ENCODE measurements at regions not wholly inside any gene's neighbourhood (a gene's known extent, or its start where the extent isn't known, plus 50 kb on each side); places are given as distances from the start of the nearest gene placed in this dataset.

DNA sequence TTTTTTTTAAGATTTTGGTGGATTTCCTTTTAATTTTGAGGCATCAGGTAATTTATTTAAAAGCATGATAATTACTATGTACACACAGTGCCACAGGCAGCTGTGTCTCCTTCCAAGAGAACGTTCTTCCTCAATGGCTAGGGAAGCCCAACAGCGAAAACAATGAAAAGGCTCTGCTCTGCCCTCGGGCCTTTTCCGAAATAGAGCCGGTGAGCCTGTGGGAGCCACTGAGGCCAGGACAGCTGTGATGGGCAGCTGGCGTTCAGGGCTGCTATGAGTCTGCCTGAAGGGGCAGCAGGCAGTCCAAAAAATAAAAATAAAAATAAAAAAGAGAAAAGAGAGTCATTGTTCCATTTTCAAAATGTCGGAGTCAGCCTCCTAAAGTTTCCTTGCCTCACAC is 443.8 kb downstream of the KIF16B start:
- Histone ChIP-seq H3K4me3 (no peak overlapping the region), H3K27me3 (peaks cover 0 to 3% of the 10 kb centered on the region in 2 donors), H3K4me1 (no peaks in the 10 kb centered on the region), H3K36me3 (no peaks in the 10 kb centered on the region), H3K9me3 (no peaks in the 10 kb centered on the region), H3K27ac (no peak overlapping the region)
- DNase-seq (ENCODE audit: low spot score in 2 of 2), result no peak
- TF ChIP-seq POLR2A (IDR thresholded peaks at IDR 0.05) (no peak), POLR2AphosphoS5 (IDR thresholded peaks at IDR 0.05) (no peak)
- TF ChIP-seq, protein P1, sequence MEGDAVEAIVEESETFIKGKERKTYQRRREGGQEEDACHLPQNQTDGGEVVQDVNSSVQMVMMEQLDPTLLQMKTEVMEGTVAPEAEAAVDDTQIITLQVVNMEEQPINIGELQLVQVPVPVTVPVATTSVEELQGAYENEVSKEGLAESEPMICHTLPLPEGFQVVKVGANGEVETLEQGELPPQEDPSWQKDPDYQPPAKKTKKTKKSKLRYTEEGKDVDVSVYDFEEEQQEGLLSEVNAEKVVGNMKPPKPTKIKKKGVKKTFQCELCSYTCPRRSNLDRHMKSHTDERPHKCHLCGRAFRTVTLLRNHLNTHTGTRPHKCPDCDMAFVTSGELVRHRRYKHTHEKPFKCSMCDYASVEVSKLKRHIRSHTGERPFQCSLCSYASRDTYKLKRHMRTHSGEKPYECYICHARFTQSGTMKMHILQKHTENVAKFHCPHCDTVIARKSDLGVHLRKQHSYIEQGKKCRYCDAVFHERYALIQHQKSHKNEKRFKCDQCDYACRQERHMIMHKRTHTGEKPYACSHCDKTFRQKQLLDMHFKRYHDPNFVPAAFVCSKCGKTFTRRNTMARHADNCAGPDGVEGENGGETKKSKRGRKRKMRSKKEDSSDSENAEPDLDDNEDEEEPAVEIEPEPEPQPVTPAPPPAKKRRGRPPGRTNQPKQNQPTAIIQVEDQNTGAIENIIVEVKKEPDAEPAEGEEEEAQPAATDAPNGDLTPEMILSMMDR (IDR thresholded peaks at IDR 0.05), result no peak
- intact Hi-C loops (cut with DNase I; ENCODE audit: low total_unique reads), result no loop called here

DNA sequence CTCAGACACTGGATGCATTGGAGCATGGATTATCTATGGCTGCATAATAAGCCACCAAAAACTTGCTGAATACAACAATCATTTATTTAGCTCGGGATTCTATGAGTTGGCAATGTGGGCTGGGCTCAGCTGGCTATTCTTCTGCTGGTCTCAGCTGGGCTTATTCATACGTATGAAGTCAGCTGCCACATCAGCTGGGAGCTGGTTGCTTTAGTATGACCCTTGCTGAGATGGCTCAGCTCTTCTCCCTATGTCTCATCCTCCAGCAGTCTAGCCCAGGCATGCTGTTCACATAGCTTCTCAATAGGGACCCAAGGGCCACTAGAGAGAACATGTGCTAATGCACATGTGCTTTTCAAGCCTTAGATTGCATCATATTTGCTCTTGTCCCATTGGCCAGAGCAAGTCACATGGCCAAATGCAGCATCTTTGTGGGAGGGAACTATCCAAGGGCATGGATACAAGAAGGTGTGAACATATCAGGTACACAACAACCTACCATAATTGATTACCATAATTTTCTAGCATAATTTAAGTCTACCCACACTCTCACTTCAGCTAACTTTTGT is 444.6 kb downstream of the KIF16B start:
- no peak for TF ChIP-seq POLR2AphosphoS5 (IDR thresholded peaks at IDR 0.05)
- TF ChIP-seq, protein P1 (IDR thresholded peaks at IDR 0.05), result no peak
- TF ChIP-seq POLR2A (IDR thresholded peaks at IDR 0.05), result no peak
- Histone ChIP-seq H3K4me3 (no peak overlapping the region), H3K9me3 (no peaks in the 10 kb centered on the region), H3K27me3 (peaks cover 0 to 3% of the 10 kb centered on the region in 2 donors), H3K36me3 (no peaks in the 10 kb centered on the region), H3K4me1 (no peaks in the 10 kb centered on the region), H3K27ac (no peak overlapping the region)
- DNase-seq (ENCODE audit: low spot score in 2 of 2), result no peak
- intact Hi-C loops (cut with DNase I; ENCODE audit: low total_unique reads), result no loop called here

DNA sequence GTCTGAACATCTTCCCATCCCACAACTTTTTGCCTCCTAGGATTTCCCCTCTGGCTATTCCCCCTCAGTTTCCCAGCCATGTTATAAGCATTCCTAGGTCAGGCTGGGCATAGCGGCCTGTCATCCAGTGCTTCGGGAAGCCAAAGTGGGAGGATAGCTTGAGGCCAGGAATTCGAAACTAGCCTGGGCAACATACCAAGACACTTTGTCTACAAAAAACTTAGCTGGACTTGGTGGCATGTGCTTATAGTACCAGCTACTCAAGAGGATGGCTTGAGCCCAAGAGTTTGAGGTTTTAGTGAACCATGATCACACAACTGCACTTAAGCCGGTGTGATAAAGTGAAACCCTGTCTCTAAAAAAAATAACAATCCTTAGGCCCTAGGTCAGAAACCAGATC is 447.4 kb downstream of the KIF16B start:
- Histone ChIP-seq H3K4me1 (no peaks in the 10 kb centered on the region), H3K36me3 (no peaks in the 10 kb centered on the region), H3K9me3 (no peaks in the 10 kb centered on the region), H3K27ac (no peak overlapping the region), H3K27me3 (peaks cover 0 to 3% of the 10 kb centered on the region in 2 donors), H3K4me3 (no peak overlapping the region)
- peak in 1 of 2 donors; percentile 44 for DNase-seq (ENCODE audit: low spot score in 2 of 2)
- intact Hi-C loops (cut with DNase I; ENCODE audit: low total_unique reads), result no loop called here
- no peak for TF ChIP-seq POLR2A (IDR thresholded peaks at IDR 0.05)
- TF ChIP-seq, protein P1 (IDR thresholded peaks at IDR 0.05), result no peak
- no peak for TF ChIP-seq POLR2AphosphoS5 (IDR thresholded peaks at IDR 0.05)

DNA sequence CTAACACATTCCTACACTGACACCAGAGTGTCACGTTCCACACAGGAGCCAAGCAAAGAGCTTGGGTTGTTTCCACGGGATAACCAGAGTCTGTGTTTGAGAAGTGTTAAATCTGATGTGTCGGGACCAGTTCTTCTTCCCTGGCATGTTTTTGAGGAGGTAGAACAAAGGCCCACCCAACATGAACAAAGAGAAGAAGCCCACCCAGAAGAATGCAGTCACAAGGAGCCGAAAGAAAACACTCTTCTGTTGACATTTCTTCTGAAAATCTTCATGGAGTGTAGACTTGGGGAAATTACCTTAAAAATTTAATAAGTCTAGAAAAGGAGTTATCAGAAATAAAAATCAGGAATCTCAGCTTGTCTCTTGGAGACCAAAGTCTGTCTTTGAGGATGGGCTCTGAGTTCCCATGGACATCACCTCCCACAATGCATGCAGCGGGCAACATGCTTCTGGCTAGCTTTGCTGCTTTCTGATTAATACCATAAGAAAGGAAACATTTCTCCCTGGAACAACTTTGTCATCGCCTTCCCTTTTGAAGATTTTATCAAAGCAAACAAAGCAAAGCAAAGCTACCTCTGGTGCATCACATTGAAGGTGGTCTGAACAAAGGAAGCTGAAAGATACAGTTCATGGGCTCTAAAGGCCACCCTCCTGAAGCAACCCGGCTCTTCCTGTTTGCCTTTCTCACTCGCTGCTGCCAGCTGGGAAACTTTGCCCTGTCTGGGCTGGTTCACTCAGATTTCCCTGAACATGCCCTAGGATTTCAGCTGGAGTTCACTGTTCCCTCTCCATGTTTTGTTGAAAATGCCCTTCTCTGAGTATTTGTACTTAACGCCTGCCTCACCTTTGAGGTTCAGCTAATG is 448.1 kb downstream of the KIF16B start:
- Histone ChIP-seq H3K27me3 (peaks cover 0 to 3% of the 10 kb centered on the region in 2 donors), H3K4me1 (no peaks in the 10 kb centered on the region), H3K4me3 (no peak overlapping the region), H3K36me3 (no peaks in the 10 kb centered on the region), H3K27ac (peak overlapping the region in 1 of 2 donors; percentile 41), H3K9me3 (no peaks in the 10 kb centered on the region)
- intact Hi-C loops (cut with DNase I; ENCODE audit: low total_unique reads), result loop anchor here (5.0 kb wide), 1 partner anchor 208 kb away; no protein-coding TSS in a partner anchor
- DNase-seq (ENCODE audit: low spot score in 2 of 2), result no peak
- TF ChIP-seq, protein P1 (IDR thresholded peaks at IDR 0.05), result no peak
- TF ChIP-seq POLR2AphosphoS5 (IDR thresholded peaks at IDR 0.05) (no peak), POLR2A (IDR thresholded peaks at IDR 0.05) (no peak)

DNA sequence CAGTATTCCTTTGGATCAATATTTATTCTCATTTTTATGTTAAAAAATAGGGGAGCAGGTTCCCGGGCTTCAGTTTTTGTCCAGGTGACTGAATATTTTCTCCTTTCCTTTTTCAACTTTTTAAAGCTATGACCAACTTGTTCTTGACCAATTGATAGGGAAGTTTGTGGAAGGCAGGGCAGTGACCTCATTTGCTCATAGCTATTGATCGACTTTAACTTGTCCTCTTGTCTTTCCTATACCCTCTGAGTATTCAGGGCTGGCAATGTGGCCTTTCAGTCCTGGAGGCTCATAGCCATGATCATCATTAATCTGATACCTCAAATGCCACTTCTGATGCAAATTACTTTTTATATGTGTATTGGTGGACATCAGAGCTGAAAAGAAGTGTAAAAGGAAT is 448.8 kb downstream of the KIF16B start:
- Histone ChIP-seq H3K27me3 (peaks cover 0 to 3% of the 10 kb centered on the region in 2 donors), H3K4me1 (no peaks in the 10 kb centered on the region), H3K27ac (no peak overlapping the region), H3K4me3 (no peak overlapping the region), H3K9me3 (no peaks in the 10 kb centered on the region), H3K36me3 (no peaks in the 10 kb centered on the region)
- DNase-seq (ENCODE audit: low spot score in 2 of 2), result no peak
- TF ChIP-seq, protein P1 (IDR thresholded peaks at IDR 0.05), result no peak
- no peak for TF ChIP-seq POLR2A (IDR thresholded peaks at IDR 0.05)
- TF ChIP-seq POLR2AphosphoS5 (IDR thresholded peaks at IDR 0.05), result no peak
- intact Hi-C loops (cut with DNase I; ENCODE audit: low total_unique reads), result loop anchor here (5.0 kb wide), 1 partner anchor 207 kb away; no protein-coding TSS in a partner anchor
